ENCODE measurements at regions not wholly inside any gene's neighbourhood (a gene's known extent, or its start where the extent isn't known, plus 50 kb on each side); places are given as distances from the start of the nearest gene placed in this dataset.

GRCh38 chr2:220064111-220065030 is 436.9 kb downstream of the SLC4A3 start:
- no peak for DNase-seq

DNA sequence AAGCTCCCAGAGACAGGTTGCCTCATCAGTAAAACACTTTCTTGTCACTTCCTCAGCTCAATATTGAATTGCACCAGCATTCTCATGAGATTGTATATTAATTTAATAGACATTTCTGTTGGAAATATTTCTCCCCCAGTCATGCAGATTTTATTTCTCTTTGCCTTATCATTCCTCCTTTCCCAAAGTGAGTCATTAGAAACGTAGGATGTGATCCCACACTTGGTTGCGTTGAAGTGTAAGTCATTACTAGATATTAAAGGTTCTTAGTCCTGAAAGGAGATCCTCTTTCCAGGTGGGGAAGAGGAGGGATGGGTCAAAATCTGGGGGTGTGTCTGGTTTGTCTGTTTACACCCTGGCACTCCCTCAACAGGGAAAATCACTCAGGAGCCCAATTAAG is 438.2 kb downstream of the SLC4A3 start:
- DNase-seq: no peak

DNA sequence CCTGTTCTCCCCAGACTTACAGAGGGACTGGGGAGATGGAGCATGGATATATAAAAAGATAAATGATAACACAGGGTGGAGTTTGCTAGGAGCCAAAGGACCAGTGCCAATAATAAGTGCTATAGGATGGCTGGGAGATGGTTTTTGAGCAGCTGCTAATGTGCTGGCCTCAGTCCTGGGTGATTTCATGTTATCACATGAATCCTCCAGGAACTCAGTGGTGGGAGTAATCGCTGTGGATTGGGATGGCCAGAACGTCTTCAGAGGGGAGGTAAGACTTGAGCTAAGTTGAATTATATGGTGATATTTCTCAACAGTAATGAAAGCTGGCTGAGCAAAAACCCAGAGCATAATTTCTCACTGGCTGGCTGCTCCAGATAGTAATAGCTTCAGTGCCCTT is 441.4 kb downstream of the SLC4A3 start:
- DNase-seq: no peak

DNA sequence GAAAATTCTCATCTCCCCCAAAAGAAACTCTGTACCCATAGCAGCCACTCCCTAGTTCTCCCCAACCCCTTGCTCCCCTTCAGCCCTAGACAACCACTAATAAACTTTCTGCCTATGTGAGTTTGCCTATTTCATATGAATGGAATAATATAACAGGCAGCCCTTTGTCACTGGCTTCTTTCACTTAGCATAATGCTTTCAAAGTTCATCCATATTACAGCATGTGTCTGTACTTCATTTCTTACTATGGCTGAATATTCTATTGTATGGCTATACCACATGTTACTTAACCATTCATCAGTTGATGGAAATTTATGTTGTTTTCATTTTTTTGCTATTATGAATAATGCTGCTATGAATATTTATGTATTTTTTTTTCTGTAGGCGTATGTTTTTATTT is 442.9 kb downstream of the SLC4A3 start:
- DNase-seq: no peak

GRCh38 chr2:220071696-220072095 is 444.3 kb downstream of the SLC4A3 start:
- no peak for DNase-seq

DNA sequence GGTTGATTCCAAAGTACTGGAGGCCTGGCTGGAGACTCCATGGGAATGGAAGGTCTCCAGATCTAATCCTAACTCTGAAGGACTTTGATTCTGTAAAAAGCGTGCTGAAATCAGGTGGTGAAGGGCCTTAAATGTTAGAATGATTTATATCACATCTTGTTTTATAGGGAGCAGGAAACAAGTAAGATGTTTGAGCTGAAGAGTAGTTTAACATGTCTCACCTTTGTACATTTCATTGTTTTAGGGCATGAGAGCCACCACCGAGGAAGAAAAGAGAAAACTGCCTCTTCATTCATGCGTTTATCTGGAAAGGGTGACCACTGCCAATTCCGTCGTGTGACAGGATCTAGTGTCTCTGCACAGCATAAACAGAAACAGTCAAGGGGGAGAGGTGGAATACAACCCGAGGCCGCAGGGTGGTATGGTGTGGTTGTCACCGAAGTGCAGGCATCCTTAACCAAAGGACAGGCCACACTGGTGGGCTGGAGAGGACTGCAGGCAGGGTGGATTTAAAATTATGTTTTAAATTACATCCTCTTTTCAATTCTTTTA is 445.3 kb downstream of the SLC4A3 start:
- no peak for DNase-seq

DNA sequence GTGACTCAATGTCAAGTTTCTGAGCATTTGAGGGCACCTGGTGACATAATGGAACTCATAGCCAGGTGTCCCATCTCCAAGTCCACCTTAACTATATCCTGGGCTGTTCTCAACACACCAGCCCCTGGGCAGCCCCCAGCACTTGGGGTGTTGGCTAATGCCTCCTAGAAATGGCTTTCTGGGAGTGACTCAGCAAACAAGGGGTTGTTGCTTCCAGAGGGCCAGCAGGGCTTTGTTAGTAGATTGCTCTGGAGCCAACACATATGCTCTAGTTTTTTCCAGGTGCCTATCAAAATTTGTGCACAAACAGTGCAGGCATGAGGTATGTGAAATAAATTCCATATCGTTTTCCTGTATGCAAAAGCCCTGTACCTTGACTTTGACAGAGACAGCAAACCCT is 448.4 kb downstream of the SLC4A3 start:
- no peak for DNase-seq

- DNase-seq: no peak
Measured at GRCh38 chr2:220076734-220077133, 449.3 kb downstream of the SLC4A3 start.

GRCh38 chr2:220077488-220077887 is 450.1 kb downstream of the SLC4A3 start:
- no peak for DNase-seq

GRCh38 chr2:220078439-220078838 is 451.0 kb downstream of the SLC4A3 start:
- no peak for DNase-seq

- DNase-seq: no peak
Measured at GRCh38 chr2:220079595-220079994, 452.2 kb downstream of the SLC4A3 start.

DNA sequence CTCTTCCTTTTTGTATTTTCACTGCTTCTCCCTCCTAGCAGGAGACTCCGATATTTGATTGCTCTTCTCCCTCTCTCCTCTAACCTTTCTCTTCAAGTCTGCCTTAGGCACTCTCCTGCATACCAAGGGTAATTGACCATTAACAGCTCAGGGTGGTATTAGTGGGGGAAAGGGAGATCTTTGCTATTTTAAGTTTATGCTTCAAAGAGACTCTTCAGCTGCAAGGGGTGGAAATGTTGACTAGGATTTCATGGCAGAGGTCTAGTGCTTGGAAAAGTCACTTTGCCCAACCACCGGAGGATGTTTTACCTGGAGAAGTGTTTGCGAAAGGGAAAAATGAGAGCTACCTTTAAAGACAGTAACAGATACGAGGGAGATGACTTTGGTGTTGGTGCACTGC is 453.7 kb downstream of the SLC4A3 start:
- DNase-seq: no peak

GRCh38 chr2:220090050-220090449 is 462.6 kb downstream of the SLC4A3 start:
- DNase-seq: no peak

DNA sequence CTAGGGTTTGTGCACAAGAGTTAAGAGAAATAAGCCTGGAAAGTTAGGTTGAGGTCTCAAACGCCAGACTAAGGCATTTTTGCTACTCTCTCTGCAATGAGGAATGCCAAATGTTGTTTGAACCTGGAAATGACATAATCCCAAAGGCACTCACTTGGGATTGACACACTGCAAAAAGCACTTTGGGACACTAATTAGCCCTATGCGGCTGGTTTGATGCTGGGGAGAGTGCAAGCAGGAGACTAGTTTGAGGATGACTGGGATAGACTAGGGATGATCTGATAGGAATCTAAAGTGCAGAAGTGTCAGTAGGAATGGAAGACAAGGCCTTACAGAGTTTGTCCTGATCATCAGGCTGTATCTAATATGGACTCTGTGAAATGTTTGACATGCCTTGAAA is 469.0 kb downstream of the SLC4A3 start:
- DNase-seq: no peak

DNA sequence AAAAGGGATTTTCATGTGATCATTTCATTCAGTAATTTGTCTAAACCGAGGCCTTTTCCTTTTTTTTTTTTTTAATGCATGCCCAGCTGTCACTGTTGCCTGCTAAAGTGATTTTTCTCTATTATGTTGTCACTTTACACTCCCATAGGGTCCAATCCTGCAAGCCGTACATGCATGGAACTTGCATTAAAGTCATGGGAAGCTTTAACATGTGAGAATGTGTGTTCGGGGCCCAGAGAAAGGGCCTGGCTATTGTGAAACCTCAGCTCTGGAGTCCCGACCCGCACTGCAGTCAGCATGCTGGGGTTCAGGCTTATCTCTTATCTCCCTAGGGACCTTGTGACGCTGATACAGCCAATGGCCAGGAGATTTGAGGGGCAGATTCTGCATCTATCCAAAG is 474.6 kb downstream of the SLC4A3 start:
- no peak for DNase-seq

DNA sequence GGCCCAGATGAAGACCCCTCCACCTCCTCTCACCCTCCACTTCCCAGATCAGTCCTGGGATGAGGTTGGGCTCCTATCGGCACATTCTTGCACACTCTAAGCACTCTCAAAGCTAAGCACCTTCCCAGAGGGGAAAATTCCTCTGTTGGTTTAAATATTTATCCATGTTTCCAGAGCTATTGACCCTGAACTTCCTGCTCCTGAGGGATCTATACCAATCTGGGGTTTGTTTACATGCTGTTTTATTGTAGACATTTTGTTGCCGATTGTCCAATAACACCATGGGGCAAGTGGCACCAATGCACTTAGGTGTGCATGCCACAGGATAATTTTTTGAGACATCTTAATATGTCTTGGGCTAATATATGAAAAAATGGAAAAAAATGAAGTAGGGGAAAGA is 476.2 kb downstream of the SLC4A3 start:
- no peak for DNase-seq

DNA sequence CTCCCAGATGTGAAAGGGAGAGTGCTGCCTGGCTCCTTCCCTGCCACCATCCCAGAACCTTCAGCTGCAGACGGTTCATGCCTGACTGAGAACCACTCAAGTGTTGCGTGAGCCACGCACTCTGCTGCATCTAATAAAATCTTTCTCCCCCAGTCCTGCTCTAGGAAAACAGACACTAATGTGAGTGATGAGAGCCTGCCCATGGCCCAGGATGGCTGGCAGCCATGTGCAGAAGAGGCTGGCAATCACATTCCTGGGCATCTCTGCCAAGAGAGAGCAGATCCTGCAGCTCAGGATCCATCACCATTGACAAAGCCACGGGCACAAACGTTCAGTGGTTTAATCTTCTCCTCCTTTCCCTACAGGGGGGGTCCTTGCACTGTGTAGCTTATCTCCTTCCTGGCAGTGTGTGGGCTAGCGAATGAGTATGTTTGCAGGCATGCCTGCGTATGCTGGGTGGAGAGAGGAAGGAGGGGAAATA is 477.5 kb downstream of the SLC4A3 start:
- peak; percentile 1 for DNase-seq

GRCh38 chr2:220106065-220106464 is 478.6 kb downstream of the SLC4A3 start:
- DNase-seq: no peak

DNA sequence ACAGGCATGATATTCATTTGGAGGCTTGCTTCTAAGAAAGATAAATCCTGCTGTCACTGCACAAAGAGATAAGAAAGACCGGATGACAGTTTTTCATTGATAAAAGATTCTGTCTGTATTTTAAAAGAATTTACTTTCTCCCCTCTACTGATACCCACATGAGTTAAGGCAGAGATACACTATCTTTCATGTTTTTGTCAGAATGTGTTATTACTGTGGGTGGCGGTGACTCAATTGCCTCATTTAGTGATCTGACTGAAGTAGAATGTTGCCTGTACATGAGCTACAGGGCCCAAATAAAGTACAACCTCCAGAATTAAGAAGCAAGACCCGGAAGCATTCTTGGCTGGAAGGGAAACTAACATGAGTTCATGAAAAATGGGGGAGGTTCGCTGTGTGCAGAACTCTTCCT is 480.0 kb downstream of the SLC4A3 start:
- DNase-seq: no peak

GRCh38 chr2:220114443-220114842 is 487.0 kb downstream of the SLC4A3 start:
- DNase-seq: no peak

DNA sequence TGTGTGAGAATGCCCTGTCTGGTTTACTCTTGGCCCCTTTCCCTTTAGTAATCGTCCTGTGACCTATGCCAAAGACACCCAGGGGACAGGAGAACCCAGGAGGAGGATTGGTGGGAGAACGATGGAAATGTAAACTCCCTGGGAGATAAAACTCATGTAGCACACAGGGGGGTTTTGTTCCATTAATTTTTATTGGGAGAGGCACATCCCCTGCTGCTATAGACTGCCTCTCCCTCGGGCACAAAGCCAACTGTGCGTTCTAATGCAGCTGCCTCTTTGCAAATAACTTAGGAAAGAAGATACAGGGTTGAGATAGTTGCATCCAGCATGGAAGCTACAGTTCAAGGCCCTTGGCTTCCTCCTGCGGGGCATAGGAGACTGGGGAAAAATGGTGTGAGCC is 489.6 kb downstream of the SLC4A3 start:
- no peak for DNase-seq

DNA sequence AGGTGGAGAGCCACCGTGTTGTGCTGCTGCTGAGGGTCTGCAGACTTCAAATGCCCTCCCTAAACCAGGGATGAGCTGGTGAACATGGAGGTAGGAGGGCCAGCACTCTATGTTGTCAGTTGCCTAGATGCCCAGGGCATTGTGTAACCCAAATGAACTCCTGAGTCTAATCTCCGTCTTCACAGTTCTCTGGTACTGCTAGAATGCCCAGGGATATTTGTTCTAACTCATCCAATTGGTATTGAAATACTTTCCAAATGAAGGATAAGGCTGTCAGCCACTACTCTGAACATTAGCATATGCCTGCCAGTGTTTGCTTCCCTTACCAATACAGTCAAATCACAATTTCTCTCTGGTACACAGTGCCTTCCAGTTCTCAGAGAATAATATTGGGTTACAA is 492.6 kb downstream of the SLC4A3 start:
- DNase-seq: no peak

DNA sequence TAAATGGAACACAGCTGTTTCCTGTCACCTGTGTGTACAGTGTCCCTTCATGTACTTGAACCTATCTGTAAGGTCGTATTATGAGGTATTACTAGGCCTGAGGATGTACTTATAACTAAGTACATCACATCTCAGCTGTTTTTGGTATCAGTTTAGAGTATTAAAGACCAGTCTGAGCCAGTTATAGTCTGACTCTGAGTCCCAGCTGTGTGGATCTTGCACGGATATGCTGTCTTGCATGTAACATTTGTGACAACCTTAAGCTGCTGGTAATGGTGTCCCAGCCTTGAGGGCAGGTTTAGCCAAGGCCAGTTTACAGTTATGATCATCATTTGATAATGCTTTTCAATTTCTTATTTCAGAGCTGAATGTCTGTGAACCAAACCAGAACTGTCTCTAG is 496.3 kb downstream of the SLC4A3 start:
- DNase-seq: no peak

DNA sequence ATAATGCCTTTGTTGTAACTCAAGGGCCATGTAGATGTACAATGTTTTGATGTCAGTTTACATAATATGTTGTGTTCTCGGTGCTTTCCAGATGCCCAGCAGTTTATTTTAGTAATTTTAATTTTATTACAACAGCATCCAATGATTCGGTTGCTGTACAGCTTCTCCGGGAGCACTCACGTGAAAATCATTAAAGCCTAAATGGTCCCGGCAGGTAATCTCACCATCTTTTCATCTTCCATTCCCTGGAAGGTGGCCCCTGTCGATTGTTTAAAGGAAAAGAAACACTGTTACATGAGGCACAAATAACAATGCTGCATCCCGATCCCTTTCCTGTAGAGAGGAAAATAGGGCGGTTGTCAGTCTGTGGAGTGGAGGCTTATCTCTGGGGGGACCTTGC is 498.1 kb downstream of the SLC4A3 start:
- no peak for DNase-seq

GRCh38 chr2:220127311-220127710 is 499.9 kb downstream of the SLC4A3 start:
- no peak for DNase-seq
